ENCODE measurements at regions not wholly inside any gene's neighbourhood (a gene's known extent, or its start where the extent isn't known, plus 50 kb on each side); places are given as distances from the start of the nearest gene placed in this dataset.

DNA sequence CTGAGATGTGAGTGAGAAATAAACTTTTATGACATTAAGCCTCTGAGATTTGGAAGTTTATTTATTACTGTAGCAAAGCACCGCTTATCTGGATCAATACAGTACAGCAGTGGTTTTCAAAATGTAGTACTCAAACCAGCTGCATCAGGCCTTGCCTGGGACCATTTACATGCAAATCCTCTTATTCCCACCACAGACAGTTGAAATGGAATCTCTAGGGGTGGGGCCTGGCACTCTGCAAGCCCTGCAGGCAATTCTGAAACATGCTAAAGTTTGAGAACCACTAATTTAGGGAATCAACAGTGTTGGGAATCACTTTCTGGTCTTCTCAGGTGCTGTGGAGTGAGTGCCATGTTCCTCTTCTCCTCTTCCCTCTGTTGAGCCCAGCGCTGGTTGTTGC, 77.8 kb upstream of the TAMM41 start:
- Histone ChIP-seq H3K27ac (ENCODE audit: extremely low read depth, low read depth, low read length) (no peak overlapping the region), H3K4me3 (ENCODE audit: low read depth, low read length) (no peak overlapping the region), H3K36me3 (ENCODE audit: control insufficient read depth in 2 of 2, insufficient read depth in 1 of 2, low read length in 2 of 2) (no peaks in the 10 kb centered on the region), H3K9me3 (ENCODE audit: control insufficient read depth, insufficient read depth, low read depth, low read length) (no peaks in the 10 kb centered on the region), H3K4me1 (ENCODE audit: control insufficient read depth, insufficient read depth, low read length) (no peaks in the 10 kb centered on the region)
- TF ChIP-seq, protein P1, sequence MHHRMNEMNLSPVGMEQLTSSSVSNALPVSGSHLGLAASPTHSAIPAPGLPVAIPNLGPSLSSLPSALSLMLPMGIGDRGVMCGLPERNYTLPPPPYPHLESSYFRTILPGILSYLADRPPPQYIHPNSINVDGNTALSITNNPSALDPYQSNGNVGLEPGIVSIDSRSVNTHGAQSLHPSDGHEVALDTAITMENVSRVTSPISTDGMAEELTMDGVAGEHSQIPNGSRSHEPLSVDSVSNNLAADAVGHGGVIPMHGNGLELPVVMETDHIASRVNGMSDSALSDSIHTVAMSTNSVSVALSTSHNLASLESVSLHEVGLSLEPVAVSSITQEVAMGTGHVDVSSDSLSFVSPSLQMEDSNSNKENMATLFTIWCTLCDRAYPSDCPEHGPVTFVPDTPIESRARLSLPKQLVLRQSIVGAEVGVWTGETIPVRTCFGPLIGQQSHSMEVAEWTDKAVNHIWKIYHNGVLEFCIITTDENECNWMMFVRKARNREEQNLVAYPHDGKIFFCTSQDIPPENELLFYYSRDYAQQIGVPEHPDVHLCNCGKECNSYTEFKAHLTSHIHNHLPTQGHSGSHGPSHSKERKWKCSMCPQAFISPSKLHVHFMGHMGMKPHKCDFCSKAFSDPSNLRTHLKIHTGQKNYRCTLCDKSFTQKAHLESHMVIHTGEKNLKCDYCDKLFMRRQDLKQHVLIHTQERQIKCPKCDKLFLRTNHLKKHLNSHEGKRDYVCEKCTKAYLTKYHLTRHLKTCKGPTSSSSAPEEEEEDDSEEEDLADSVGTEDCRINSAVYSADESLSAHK (tag by site-specific recombination; IDR thresholded peaks at IDR 0.05), result no peak
- TF ChIP-seq ZNF169 (tag by site-specific recombination; IDR thresholded peaks at IDR 0.05), result no peak
- TF ChIP-seq ZNF248 (tag by site-specific recombination; IDR thresholded peaks at IDR 0.05), result no peak
- TF ChIP-seq ZNF24 (tag by site-specific recombination; IDR thresholded peaks at IDR 0.05), result no peak
- TF ChIP-seq ZNF548 (tag by site-specific recombination; IDR thresholded peaks at IDR 0.05), result no peak
- TF ChIP-seq, protein P2, sequence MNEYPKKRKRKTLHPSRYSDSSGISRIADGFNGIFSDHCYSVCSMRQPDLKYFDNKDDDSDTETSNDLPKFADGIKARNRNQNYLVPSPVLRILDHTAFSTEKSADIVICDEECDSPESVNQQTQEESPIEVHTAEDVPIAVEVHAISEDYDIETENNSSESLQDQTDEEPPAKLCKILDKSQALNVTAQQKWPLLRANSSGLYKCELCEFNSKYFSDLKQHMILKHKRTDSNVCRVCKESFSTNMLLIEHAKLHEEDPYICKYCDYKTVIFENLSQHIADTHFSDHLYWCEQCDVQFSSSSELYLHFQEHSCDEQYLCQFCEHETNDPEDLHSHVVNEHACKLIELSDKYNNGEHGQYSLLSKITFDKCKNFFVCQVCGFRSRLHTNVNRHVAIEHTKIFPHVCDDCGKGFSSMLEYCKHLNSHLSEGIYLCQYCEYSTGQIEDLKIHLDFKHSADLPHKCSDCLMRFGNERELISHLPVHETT (tag by site-specific recombination; IDR thresholded peaks at IDR 0.05), result no peak
- TF ChIP-seq, protein P3, sequence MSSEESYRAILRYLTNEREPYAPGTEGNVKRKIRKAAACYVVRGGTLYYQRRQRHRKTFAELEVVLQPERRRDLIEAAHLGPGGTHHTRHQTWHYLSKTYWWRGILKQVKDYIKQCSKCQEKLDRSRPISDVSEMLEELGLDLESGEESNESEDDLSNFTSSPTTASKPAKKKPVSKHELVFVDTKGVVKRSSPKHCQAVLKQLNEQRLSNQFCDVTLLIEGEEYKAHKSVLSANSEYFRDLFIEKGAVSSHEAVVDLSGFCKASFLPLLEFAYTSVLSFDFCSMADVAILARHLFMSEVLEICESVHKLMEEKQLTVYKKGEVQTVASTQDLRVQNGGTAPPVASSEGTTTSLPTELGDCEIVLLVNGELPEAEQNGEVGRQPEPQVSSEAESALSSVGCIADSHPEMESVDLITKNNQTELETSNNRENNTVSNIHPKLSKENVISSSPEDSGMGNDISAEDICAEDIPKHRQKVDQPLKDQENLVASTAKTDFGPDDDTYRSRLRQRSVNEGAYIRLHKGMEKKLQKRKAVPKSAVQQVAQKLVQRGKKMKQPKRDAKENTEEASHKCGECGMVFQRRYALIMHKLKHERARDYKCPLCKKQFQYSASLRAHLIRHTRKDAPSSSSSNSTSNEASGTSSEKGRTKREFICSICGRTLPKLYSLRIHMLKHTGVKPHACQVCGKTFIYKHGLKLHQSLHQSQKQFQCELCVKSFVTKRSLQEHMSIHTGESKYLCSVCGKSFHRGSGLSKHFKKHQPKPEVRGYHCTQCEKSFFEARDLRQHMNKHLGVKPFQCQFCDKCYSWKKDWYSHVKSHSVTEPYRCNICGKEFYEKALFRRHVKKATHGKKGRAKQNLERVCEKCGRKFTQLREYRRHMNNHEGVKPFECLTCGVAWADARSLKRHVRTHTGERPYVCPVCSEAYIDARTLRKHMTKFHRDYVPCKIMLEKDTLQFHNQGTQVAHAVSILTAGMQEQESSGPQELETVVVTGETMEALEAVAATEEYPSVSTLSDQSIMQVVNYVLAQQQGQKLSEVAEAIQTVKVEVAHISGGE (tag by site-specific recombination; conservative IDR thresholded peaks at IDR 0.05; ENCODE audit: low read depth), result no peak
- TF ChIP-seq KLF9 (tag by site-specific recombination; IDR thresholded peaks at IDR 0.05; ENCODE audit: low read depth), result no peak
- no peak for TF ChIP-seq SALL2 (tag by site-specific recombination; IDR thresholded peaks at IDR 0.05; ENCODE audit: borderline replicate concordance)
- TF ChIP-seq, protein P4, sequence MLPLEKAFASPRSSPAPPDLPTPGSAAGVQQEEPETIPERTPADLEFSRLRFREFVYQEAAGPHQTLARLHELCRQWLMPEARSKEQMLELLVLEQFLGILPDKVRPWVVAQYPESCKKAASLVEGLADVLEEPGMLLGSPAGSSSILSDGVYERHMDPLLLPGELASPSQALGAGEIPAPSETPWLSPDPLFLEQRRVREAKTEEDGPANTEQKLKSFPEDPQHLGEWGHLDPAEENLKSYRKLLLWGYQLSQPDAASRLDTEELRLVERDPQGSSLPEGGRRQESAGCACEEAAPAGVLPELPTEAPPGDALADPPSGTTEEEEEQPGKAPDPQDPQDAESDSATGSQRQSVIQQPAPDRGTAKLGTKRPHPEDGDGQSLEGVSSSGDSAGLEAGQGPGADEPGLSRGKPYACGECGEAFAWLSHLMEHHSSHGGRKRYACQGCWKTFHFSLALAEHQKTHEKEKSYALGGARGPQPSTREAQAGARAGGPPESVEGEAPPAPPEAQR (tag by site-specific recombination; IDR thresholded peaks at IDR 0.05), result no peak
- TF ChIP-seq ZNF37A (tag by site-specific recombination; IDR thresholded peaks at IDR 0.05), result no peak
- TF ChIP-seq ZNF76 (tag by site-specific recombination; IDR thresholded peaks at IDR 0.05; ENCODE audit: borderline replicate concordance, low read depth), result no peak
- TF ChIP-seq, protein P5, sequence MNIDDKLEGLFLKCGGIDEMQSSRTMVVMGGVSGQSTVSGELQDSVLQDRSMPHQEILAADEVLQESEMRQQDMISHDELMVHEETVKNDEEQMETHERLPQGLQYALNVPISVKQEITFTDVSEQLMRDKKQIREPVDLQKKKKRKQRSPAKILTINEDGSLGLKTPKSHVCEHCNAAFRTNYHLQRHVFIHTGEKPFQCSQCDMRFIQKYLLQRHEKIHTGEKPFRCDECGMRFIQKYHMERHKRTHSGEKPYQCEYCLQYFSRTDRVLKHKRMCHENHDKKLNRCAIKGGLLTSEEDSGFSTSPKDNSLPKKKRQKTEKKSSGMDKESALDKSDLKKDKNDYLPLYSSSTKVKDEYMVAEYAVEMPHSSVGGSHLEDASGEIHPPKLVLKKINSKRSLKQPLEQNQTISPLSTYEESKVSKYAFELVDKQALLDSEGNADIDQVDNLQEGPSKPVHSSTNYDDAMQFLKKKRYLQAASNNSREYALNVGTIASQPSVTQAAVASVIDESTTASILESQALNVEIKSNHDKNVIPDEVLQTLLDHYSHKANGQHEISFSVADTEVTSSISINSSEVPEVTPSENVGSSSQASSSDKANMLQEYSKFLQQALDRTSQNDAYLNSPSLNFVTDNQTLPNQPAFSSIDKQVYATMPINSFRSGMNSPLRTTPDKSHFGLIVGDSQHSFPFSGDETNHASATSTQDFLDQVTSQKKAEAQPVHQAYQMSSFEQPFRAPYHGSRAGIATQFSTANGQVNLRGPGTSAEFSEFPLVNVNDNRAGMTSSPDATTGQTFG (tag by site-specific recombination; IDR thresholded peaks at IDR 0.05; ENCODE audit: borderline replicate concordance), result no peak
- ChIA-PET POLR2A (interaction anchor here (0.6 kb wide), 1 partner anchor 591 kb away, joined by 3 read pairs; no protein-coding TSS in a partner anchor), CTCF (no interaction called here)

DNA sequence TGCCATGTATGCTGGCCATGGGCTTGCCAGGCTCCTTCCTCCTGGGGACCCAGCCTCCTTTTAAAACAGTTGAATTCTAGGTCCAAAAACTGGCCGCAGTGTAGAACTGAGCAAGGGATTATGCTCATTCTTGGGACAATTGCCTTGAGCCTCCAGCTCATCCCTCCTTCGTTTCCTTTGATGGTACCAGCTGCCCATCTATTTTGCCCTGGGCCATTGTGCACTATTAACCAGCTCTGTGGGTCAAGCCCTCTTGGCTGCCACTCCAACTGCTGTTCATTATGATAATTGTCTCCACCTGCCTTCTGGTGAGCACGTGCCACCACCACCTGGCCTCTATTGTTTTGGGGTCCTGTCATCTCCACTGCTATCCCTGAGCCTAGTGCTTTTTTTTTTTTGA, 75.8 kb upstream of the SYN2 start:
- no peaks in the 10 kb centered on the region for H3K9me3 ChIP-seq (ENCODE audit: control insufficient read depth, insufficient read depth, low read depth, low read length)
- ChIA-PET CTCF (no interaction called here), POLR2A (no interaction called here)
- H3K4me3 ChIP-seq (ENCODE audit: low read depth, low read length), result no peak overlapping the region
- no peaks in the 10 kb centered on the region for H3K4me1 ChIP-seq (ENCODE audit: control insufficient read depth, insufficient read depth, low read length)
- H3K36me3 ChIP-seq (ENCODE audit: control insufficient read depth in 2 of 2, insufficient read depth in 1 of 2, low read length in 2 of 2), result no peaks in the 10 kb centered on the region
- no peak for TF ChIP-seq ZNF202 (tag by site-specific recombination; IDR thresholded peaks at IDR 0.05; ENCODE audit: borderline replicate concordance)
- no peak for TF ChIP-seq ZBTB1 (tag by site-specific recombination; IDR thresholded peaks at IDR 0.05)
- no peak for TF ChIP-seq SP3 (tag by site-specific recombination; IDR thresholded peaks at IDR 0.05)
- TF ChIP-seq ZNF707 (tag by site-specific recombination; IDR thresholded peaks at IDR 0.05), result no peak
- TF ChIP-seq ZBTB7A (tag by site-specific recombination; IDR thresholded peaks at IDR 0.05; ENCODE audit: low read depth), result no peak
- no peak overlapping the region for H3K27ac ChIP-seq (ENCODE audit: extremely low read depth, low read depth, low read length)
